Endothelial cell of umbilical vein (primary cell): ENCODE measurements at regions not wholly inside any gene's neighbourhood (a gene's known extent, or its start where the extent isn't known, plus 50 kb on each side); places are given as distances from the start of the nearest gene placed in this dataset.

ENCODE experiments used
- BruUV-seq: library from RNA; stranded (reverse); fragments of 400-500 nt; replicated peaks from 2 replicates; lab custom pipeline; 2021; lab: Mats Ljungman, UMichigan
- CTCF ChIA-PET: fragments of 300-600, 350-600 bp; sonication (Branson Sonifier 250); formaldehyde crosslinking; loops from one replicate; lab custom pipeline; 2021; ENCODE audit warnings: antibody characterized with exemption, inconsistent platforms; lab: Charles Lee
- POLR2A ChIA-PET: fragments of 300-600, 350-600 bp; sonication (Branson Sonifier 250); formaldehyde crosslinking; loops from one replicate; lab custom pipeline; 2021; ENCODE audit warnings: antibody characterized with exemption, inconsistent platforms; lab: Charles Lee
- DNase-seq: peaks from one replicate; pipeline ENCODE4 v3.0.0-alpha.2; 2011; ENCODE audit warnings: low read depth, low spot score
- FAIRE-seq: peaks from 2 replicates; lab custom pipeline; 2011; peaks lifted over from hg19 to GRCh38; lab: Jason Lieb, UNC
- H2AFZ ChIP-seq: 2 replicates; pipeline ENCODE4 v1.6.0; 2012; ENCODE audit warnings: low read depth, low read length, control low read depth, inconsistent platforms
- H3K27ac ChIP-seq: 2 replicates; pipeline ENCODE4 v1.5.1; 2011; ENCODE audit warnings: low read depth, mild to moderate bottlenecking, control low read depth, low read length, moderate library complexity; ENCODE audit not compliant: insufficient read depth
- H3K27me3 ChIP-seq, 2 experiments: 2 replicates each; pipeline versions ENCODE4 v1.6.0 to v1.6.1; 2011; ENCODE audit warnings: low read length in 2 of 2, mixed read lengths in 1 of 2; ENCODE audit not compliant: control insufficient read depth in 2 of 2, insufficient read depth in 2 of 2
- H3K36me3 ChIP-seq, 2 experiments: 2 replicates in 1 of 2; 3 replicates in 1 of 2; pipeline ENCODE4 v1.5.1; 2011; ENCODE audit warnings: low read length in 2 of 2, mild to moderate bottlenecking in 1 of 2, moderate library complexity in 1 of 2; ENCODE audit not compliant: control insufficient read depth in 2 of 2, insufficient read depth in 2 of 2; ENCODE audit errors: extremely low read depth in 1 of 2
- H3K4me1 ChIP-seq: 3 replicates; pipeline ENCODE4 v1.5.1; 2011; ENCODE audit warnings: mild to moderate bottlenecking, low read length; ENCODE audit not compliant: control insufficient read depth, insufficient read depth; ENCODE audit errors: extremely low read depth
- H3K4me2 ChIP-seq: 2 replicates; pipeline ENCODE4 v1.6.1; 2011; ENCODE audit warnings: low read length, control low read depth, mixed read lengths; ENCODE audit not compliant: insufficient read depth
- H3K4me3 ChIP-seq, 3 experiments: fragments of 200-600 bp in 1 of 3; sonication (generic), shearing (Covaris generic) in 1 of 3; replicated peaks in 1 of 3; 2 replicates each; pipeline ENCODE4 v1.5.1; 2011 to 2016; ENCODE audit warnings: control low read depth in 3 of 3, low read length in 3 of 3, mild to moderate bottlenecking in 2 of 3, inconsistent platforms in 1 of 3, low read depth in 1 of 3, moderate library complexity in 1 of 3; ENCODE audit not compliant: insufficient read depth in 1 of 3
- H3K79me2 ChIP-seq: 2 replicates; pipeline ENCODE4 v1.6.0; 2012; ENCODE audit warnings: low read length, inconsistent platforms; ENCODE audit not compliant: control insufficient read depth, insufficient read depth
- H3K9ac ChIP-seq: replicated peaks from 2 replicates; pipeline ENCODE3; 2011; ENCODE audit warnings: low read length, control low read depth; ENCODE audit not compliant: insufficient read depth; ENCODE audit errors: extremely low read depth
- H3K9me1 ChIP-seq: replicated peaks from 3 replicates; pipeline ENCODE4 v1.6.0; 2011; ENCODE audit warnings: mild to moderate bottlenecking, low read length; ENCODE audit not compliant: control insufficient read depth, insufficient read depth; ENCODE audit errors: extremely low read depth
- H3K9me3 ChIP-seq: replicated peaks from 2 replicates; pipeline ENCODE4 v1.5.1; 2012; ENCODE audit warnings: low read length, inconsistent platforms; ENCODE audit not compliant: control insufficient read depth, insufficient read depth
- H4K20me1 ChIP-seq: replicated peaks from 2 replicates; pipeline ENCODE3; 2011; ENCODE audit warnings: mild to moderate bottlenecking, low read length; ENCODE audit not compliant: control insufficient read depth, insufficient read depth; ENCODE audit errors: extremely low read depth
- EZH2 ChIP-seq: IDR thresholded peaks from 2 replicates; pipeline ENCODE4 v1.6.1; 2012; ENCODE audit warnings: borderline replicate concordance, low read depth, mild to moderate bottlenecking, moderate library complexity, low read length, inconsistent platforms; ENCODE audit not compliant: severe bottlenecking
- FOS ChIP-seq: IDR thresholded peaks from 2 replicates; pipeline ENCODE4 v1.6.1; 2011; ENCODE audit warnings: mild to moderate bottlenecking, low read length, moderate library complexity, borderline replicate concordance; ENCODE audit not compliant: insufficient read depth
- MYC ChIP-seq: IDR thresholded peaks from one replicate; pipeline ENCODE4 v1.6.1; 2011; ENCODE audit warnings: mild to moderate bottlenecking, low read depth, low read length
- POLR2A ChIP-seq: IDR thresholded peaks from 2 replicates; pipeline ENCODE4 v1.6.1; 2012; ENCODE audit warnings: low read depth, mild to moderate bottlenecking, control low read depth, low read length
- POLR2AphosphoS5 ChIP-seq: IDR thresholded peaks from 2 replicates; pipeline ENCODE4 v1.6.1; 2012; ENCODE audit warnings: low read depth, mild to moderate bottlenecking, control low read depth, low read length, moderate library complexity; ENCODE audit not compliant: insufficient read depth
- dilution Hi-C: fragments of 300-500 bp; cut with MboI; formaldehyde crosslinking; loops from one replicate; pipeline ENCODE4 v1.15.0; 2019; ENCODE audit warnings: low sequenced_read_pairs; ENCODE audit not compliant: extremely low pct_ligation_motif_present
- intact Hi-C: fragments of 100-400 bp; cut with micrococcal nuclease; formaldehyde crosslinking; loops from one replicate; pipeline ENCODE4 v1.10.0; 2022
- TF ChIP-seq, protein P1 (sequence below): IDR thresholded peaks from 2 replicates; pipeline ENCODE4 v1.6.1; 2011; ENCODE audit not compliant: insufficient read depth, insufficient read length
- TF ChIP-seq, protein P2 (sequence below), 2 donors: IDR thresholded peaks; 1 replicate in 1 of 2; 2 replicates in 1 of 2; pipeline ENCODE4 v1.5.1; 2011; ENCODE audit warnings: low read length in 2 of 2, mild to moderate bottlenecking in 2 of 2, moderate library complexity in 2 of 2, control low read depth in 1 of 2, inconsistent platforms in 1 of 2, low read depth in 1 of 2; ENCODE audit not compliant: insufficient read depth in 1 of 2; ENCODE audit errors: extremely low read depth in 1 of 2

DNA sequence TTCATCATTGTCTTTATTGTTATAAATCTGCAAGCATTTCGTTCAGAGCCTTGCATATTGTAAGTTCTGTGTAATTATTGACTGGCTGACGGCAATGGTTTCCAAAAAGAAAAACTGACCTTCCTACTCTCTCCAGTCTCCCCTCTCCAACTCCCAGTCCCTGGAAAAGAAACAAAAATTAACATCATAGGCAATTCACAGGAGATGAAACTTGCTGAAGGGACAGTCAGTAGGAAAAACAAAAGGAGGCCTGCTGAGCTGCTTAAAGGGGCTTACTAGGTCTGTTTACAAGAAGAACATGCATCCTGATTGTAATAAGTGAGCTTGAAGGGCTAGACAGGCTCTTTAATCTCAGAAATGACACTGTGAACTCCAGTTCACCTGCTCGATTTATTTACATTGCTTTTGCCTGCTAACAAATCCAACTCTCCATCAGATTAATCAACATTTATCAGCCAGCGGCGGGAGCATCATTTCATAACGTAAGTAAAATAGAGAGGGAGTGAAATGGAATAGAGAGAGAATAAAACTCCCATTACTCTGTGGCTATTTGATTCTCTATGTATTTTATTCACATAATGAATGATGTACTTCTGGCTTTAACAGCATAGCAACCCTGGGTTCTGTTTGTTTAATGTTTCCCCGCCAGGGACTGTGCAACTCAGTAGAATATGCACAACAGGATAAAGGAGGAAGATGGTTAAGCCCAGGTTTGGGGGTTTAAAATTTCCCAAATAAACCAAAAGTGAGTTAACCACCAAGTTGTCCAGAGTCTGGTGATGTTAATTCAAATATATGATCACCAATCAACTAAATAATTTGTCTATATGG lies 256.7 kb upstream of the SETBP1 start:
- intact Hi-C loops: no loop called here
- POLR2A ChIA-PET: no interaction called here

More for the DNA sequence above, 256.7 kb upstream of the SETBP1 start:
- dilution Hi-C loops: no loop called here
- no TSS peak for BruUV-seq
- Histone ChIP-seq H3K9me3 (no peaks in the 10 kb centered on the region), H3K4me2 (no peak overlapping the region), H3K4me3 (no peak overlapping the region), H3K9me1 (no peaks in the 10 kb centered on the region), H2AFZ (no peak overlapping the region), H3K36me3 (no peaks in the 10 kb centered on the region), H3K9ac (no peak overlapping the region), H3K79me2 (no peaks in the 10 kb centered on the region), H4K20me1 (no peaks in the 10 kb centered on the region), H3K4me1 (no peaks in the 10 kb centered on the region), H3K27me3 (no peaks in the 10 kb centered on the region), H3K27ac (no peak overlapping the region)
- no peak for DNase-seq
- no peak for FAIRE-seq
- CTCF ChIA-PET: no interaction called here
- TF ChIP-seq MYC (no peak), EZH2 (no peak), FOS (no peak), POLR2A (no peak), POLR2AphosphoS5 (no peak)
- TF ChIP-seq, protein P1, sequence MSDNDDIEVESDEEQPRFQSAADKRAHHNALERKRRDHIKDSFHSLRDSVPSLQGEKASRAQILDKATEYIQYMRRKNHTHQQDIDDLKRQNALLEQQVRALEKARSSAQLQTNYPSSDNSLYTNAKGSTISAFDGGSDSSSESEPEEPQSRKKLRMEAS: no peak
- TF ChIP-seq, protein P2, sequence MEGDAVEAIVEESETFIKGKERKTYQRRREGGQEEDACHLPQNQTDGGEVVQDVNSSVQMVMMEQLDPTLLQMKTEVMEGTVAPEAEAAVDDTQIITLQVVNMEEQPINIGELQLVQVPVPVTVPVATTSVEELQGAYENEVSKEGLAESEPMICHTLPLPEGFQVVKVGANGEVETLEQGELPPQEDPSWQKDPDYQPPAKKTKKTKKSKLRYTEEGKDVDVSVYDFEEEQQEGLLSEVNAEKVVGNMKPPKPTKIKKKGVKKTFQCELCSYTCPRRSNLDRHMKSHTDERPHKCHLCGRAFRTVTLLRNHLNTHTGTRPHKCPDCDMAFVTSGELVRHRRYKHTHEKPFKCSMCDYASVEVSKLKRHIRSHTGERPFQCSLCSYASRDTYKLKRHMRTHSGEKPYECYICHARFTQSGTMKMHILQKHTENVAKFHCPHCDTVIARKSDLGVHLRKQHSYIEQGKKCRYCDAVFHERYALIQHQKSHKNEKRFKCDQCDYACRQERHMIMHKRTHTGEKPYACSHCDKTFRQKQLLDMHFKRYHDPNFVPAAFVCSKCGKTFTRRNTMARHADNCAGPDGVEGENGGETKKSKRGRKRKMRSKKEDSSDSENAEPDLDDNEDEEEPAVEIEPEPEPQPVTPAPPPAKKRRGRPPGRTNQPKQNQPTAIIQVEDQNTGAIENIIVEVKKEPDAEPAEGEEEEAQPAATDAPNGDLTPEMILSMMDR (IDR thresholded peaks at IDR 0.05; ENCODE audit: extremely low read depth in 1 of 2, insufficient read depth in 1 of 2, low read depth in 1 of 2, low read length in 2 of 2): no peak
